IMR-90 (cell line): ENCODE measurements at regions not wholly inside any gene's neighbourhood (a gene's known extent, or its start where the extent isn't known, plus 50 kb on each side); places are given as distances from the start of the nearest gene placed in this dataset.

Source experiments
- ATAC-seq: fragments of 200-7000 bp; cut with Tn5 transposase; 2 replicates; pipeline ENCODE4 v1.9.1; 2020; ENCODE audit warnings: low read depth, mild to moderate bottlenecking, moderate library complexity
- BruUV-seq: library from RNA; stranded (reverse); fragments of 400-500 nt; replicated peaks from 2 replicates; lab custom pipeline; 2021; lab: Mats Ljungman, UMichigan
- CTCF ChIA-PET: fragments of 300-600 bp; formaldehyde crosslinking; extraction: SDS; loops from one replicate; lab custom pipeline; 2021; ENCODE audit warnings: antibody characterized with exemption; lab: Yijun Ruan, JAX
- POLR2A ChIA-PET: fragments of 300-600 bp; sonication (Branson Sonifier 250); formaldehyde crosslinking; loops from one replicate; lab custom pipeline; 2022; ENCODE audit warnings: antibody characterized with exemption; ENCODE audit not compliant: unreplicated experiment; lab: Charles Lee
- DNase-seq: peaks from one replicate; pipeline ENCODE4 v3.0.0; 2013
- H2AFZ ChIP-seq: replicated peaks from 2 replicates; pipeline ENCODE3; 2013; ENCODE audit warnings: low read length, mild to moderate bottlenecking; ENCODE audit not compliant: poor library complexity
- H2AK5ac ChIP-seq: 2 replicates; pipeline ENCODE4 v1.6.1; 2013; ENCODE audit warnings: low read depth, low read length, inconsistent platforms
- H2AK9ac ChIP-seq: replicated peaks from 2 replicates; pipeline ENCODE3; 2013; ENCODE audit warnings: mild to moderate bottlenecking, low read depth, low read length, moderate library complexity; ENCODE audit not compliant: poor library complexity
- H2BK120ac ChIP-seq: 2 replicates; pipeline ENCODE4 v1.6.1; 2013; ENCODE audit warnings: low read depth, low read length, inconsistent platforms
- H2BK15ac ChIP-seq: 3 replicates; pipeline ENCODE4 v1.6.1; 2013; ENCODE audit warnings: low read depth, low read length, inconsistent platforms
- H2BK20ac ChIP-seq: 2 replicates; pipeline ENCODE4 v1.6.1; 2013; ENCODE audit warnings: low read depth, mild to moderate bottlenecking, inconsistent platforms, low read length, moderate library complexity
- H2BK5ac ChIP-seq: 2 replicates; pipeline ENCODE4 v1.6.1; 2013; ENCODE audit warnings: mild to moderate bottlenecking, low read depth, low read length, inconsistent platforms; ENCODE audit not compliant: poor library complexity, severe bottlenecking
- H3K14ac ChIP-seq: replicated peaks from 2 replicates; pipeline ENCODE4 v1.6.1; 2013; ENCODE audit warnings: low read depth, low read length, inconsistent platforms
- H3K18ac ChIP-seq: 2 replicates; pipeline ENCODE4 v1.6.1; 2013; ENCODE audit warnings: low read depth, low read length, control low read depth
- H3K23ac ChIP-seq: 2 replicates; pipeline ENCODE4 v1.6.1; 2013; ENCODE audit warnings: low read depth, low read length, inconsistent platforms
- H3K27ac ChIP-seq: 2 replicates; pipeline ENCODE4 v1.5.1; 2013; ENCODE audit warnings: mild to moderate bottlenecking, control low read depth, low read length; ENCODE audit not compliant: insufficient read depth
- H3K27me3 ChIP-seq: 2 replicates; pipeline ENCODE4 v1.6.1; 2013; ENCODE audit warnings: low read length; ENCODE audit not compliant: control insufficient read depth, insufficient read depth
- H3K36me3 ChIP-seq: 2 replicates; pipeline ENCODE4 v1.6.1; 2013; ENCODE audit warnings: low read length, mixed read lengths; ENCODE audit not compliant: control insufficient read depth, insufficient read depth
- H3K4ac ChIP-seq: 2 replicates; pipeline ENCODE4 v1.6.1; 2013; ENCODE audit warnings: low read depth, low read length, inconsistent platforms
- H3K4me1 ChIP-seq: 2 replicates; pipeline ENCODE4 v1.6.1; 2013; ENCODE audit warnings: low read length, mixed read lengths; ENCODE audit not compliant: control insufficient read depth, insufficient read depth
- H3K4me2 ChIP-seq: 2 replicates; pipeline ENCODE4 v1.6.1; 2013; ENCODE audit warnings: low read depth, mild to moderate bottlenecking, control low read depth, low read length, moderate library complexity
- H3K4me3 ChIP-seq: 2 replicates; pipeline ENCODE4 v1.5.1; 2013; ENCODE audit warnings: low read depth, mild to moderate bottlenecking, control low read depth, low read length, moderate library complexity; ENCODE audit not compliant: insufficient read depth
- H3K56ac ChIP-seq: 2 replicates; pipeline ENCODE4 v1.6.1; 2013; ENCODE audit warnings: low read length, inconsistent platforms; ENCODE audit not compliant: insufficient read depth; ENCODE audit errors: extremely low read depth
- H3K79me1 ChIP-seq, 2 experiments: 2 replicates each; pipeline ENCODE4 v1.6.1; 2013; ENCODE audit warnings: low read length in 2 of 2, inconsistent platforms in 1 of 2, low read depth in 1 of 2
- H3K9ac ChIP-seq: 2 replicates; pipeline ENCODE4 v1.6.1; 2013; ENCODE audit warnings: low read depth, low read length, control low read depth
- H3K9me1 ChIP-seq: 2 replicates; pipeline ENCODE4 v1.6.1; 2013; ENCODE audit warnings: low read length, inconsistent platforms; ENCODE audit not compliant: insufficient read depth
- H3K9me3 ChIP-seq: 2 replicates; pipeline ENCODE4 v1.6.1; 2013; ENCODE audit warnings: low read length; ENCODE audit not compliant: control insufficient read depth, insufficient read depth
- H4K20me1 ChIP-seq: 2 replicates; pipeline ENCODE4 v1.6.1; 2013; ENCODE audit warnings: low read length, inconsistent platforms; ENCODE audit not compliant: insufficient read depth
- H4K5ac ChIP-seq: 2 replicates; pipeline ENCODE4 v1.6.1; 2013; ENCODE audit warnings: mild to moderate bottlenecking, low read depth, low read length, control low read depth
- H4K8ac ChIP-seq, 2 experiments: 2 replicates each; pipeline ENCODE4 v1.6.1; 2013; ENCODE audit warnings: low read depth in 2 of 2, low read length in 2 of 2, control low read depth in 1 of 2, inconsistent platforms in 1 of 2
- H4K91ac ChIP-seq: 2 replicates; pipeline ENCODE4 v1.6.1; 2013; ENCODE audit warnings: low read depth, low read length, inconsistent platforms; ENCODE audit not compliant: insufficient read depth
- CTCF ChIP-seq: conservative IDR thresholded peaks from 2 replicates; pipeline ENCODE4 v1.5.1; 2012; ENCODE audit warnings: mild to moderate bottlenecking, low read depth, low read length, improper control_type of control experiment
- ELK1 ChIP-seq: fragments of 150-350 bp; IDR thresholded peaks from 2 replicates; pipeline ENCODE4 v1.6.1; 2016; ENCODE audit warnings: low read depth, mild to moderate bottlenecking, low read length, moderate library complexity, borderline replicate concordance
- FOS ChIP-seq: fragments of 150-350 bp; IDR thresholded peaks from 2 replicates; pipeline ENCODE4 v1.6.1; 2016; ENCODE audit warnings: low read depth, low read length
- MAZ ChIP-seq: IDR thresholded peaks from 2 replicates; pipeline ENCODE4 v1.6.1; 2012; ENCODE audit warnings: low read depth, mild to moderate bottlenecking, low read length, improper control_type of control experiment, moderate library complexity, borderline replicate concordance
- NFE2L2 ChIP-seq: fragments of 150-350 bp; IDR thresholded peaks from 2 replicates; pipeline ENCODE4 v1.6.1; 2016; ENCODE audit warnings: low read depth, mild to moderate bottlenecking, low read length
- POLR2A ChIP-seq: IDR thresholded peaks from 2 replicates; pipeline ENCODE4 v1.6.1; 2012; ENCODE audit warnings: mild to moderate bottlenecking, low read depth, low read length
- SMC3 ChIP-seq: fragments of 150-350 bp; IDR thresholded peaks from 2 replicates; pipeline ENCODE4 v1.6.1; 2016; ENCODE audit warnings: low read depth, mild to moderate bottlenecking, antibody characterized with exemption, low read length, moderate library complexity
- WGBS, 2 experiments: methylation state at CpG; one replicate each; pipeline versions ENCODE4 v1.1.5 to v1.1.7; 2013; ENCODE audit warnings: missing lambda C conversion rate in 2 of 2; ENCODE audit not compliant: insufficient read length in 1 of 2; ENCODE audit errors: extremely low coverage in 2 of 2; 5-methylcytosine and 5-hydroxymethylcytosine counted together
- dilution Hi-C: fragments of 300-500 bp; cut with HindIII; formaldehyde crosslinking; loops from one replicate; pipeline ENCODE4 v1.14.3; 2018; ENCODE audit warnings: low sequenced_read_pairs; ENCODE audit not compliant: unreplicated experiment
- in situ Hi-C: fragments of 300-500 bp; cut with MboI; formaldehyde crosslinking; loops from 3 replicates; pipeline ENCODE4 v1.14.3; 2019; ENCODE audit warnings: low sequenced_read_pairs, inconsistent platforms, mixed read lengths
- intact Hi-C: fragments of 100-400 bp; cut with micrococcal nuclease; formaldehyde crosslinking; loops from 2 replicates; pipeline ENCODE4 v1.10.0; 2022

- Histone ChIP-seq H2BK5ac (no peak overlapping the region), H2BK20ac (no peak overlapping the region), H2AFZ (no peak overlapping the region), H3K14ac (no peak overlapping the region), H3K27me3 (no peaks in the 10 kb centered on the region; the same call in 1 of the 2 replicates), H4K91ac (no peak overlapping the region), H3K9me1 (no peaks in the 10 kb centered on the region), H4K5ac (no peak overlapping the region), H3K4ac (no peak overlapping the region), H3K27ac (no peak overlapping the region), H3K4me2 (no peak overlapping the region), H2BK15ac (no peak overlapping the region), H3K9ac (no peak overlapping the region), H4K8ac (no peak overlapping the region), H3K56ac (no peak overlapping the region), H3K23ac (no peak overlapping the region), H2BK120ac (no peak overlapping the region), H3K18ac (no peak overlapping the region), H3K36me3 (no peaks in the 10 kb centered on the region), H4K20me1 (no peaks in the 10 kb centered on the region), H2AK9ac (no peak overlapping the region), H3K9me3 (no peaks in the 10 kb centered on the region), H3K79me1 (no peaks in the 10 kb centered on the region), H3K4me3 (no peak overlapping the region), H2AK5ac (no peak overlapping the region), H3K4me1 (no peaks in the 10 kb centered on the region)
- TF ChIP-seq POLR2A (no peak), SMC3 (no peak), FOS (no peak), ELK1 (no peak), CTCF (no peak), NFE2L2 (no peak), MAZ (no peak)
- WGBS, 2 experiments, result 20% methylated on average over 1 of the region's 5 CpGs; no CpG with 5 or more reads in 1 of the 2 experiments
- POLR2A ChIA-PET, result no interaction called here
- no peak for DNase-seq
- intact Hi-C loops (no loop called here), in situ Hi-C loops (loop anchor here (25.0 kb wide), 1 partner anchor 1889 kb away; no protein-coding TSS in a partner anchor), dilution Hi-C loops (no loop called here)
- CTCF ChIA-PET, result interaction anchor here (1.4 kb wide), 1 partner anchor 10 kb away, joined by 3 read pairs; no protein-coding TSS in a partner anchor
- no peak for ATAC-seq
- BruUV-seq, result no TSS peak
These were observed 300.7 kb downstream of the ZNF536 start for GRCh38 chr19:30672926-30673325.
